ENCODE measurements at regions not wholly inside any gene's neighbourhood (a gene's known extent, or its start where the extent isn't known, plus 50 kb on each side); places are given as distances from the start of the nearest gene placed in this dataset.

DNA sequence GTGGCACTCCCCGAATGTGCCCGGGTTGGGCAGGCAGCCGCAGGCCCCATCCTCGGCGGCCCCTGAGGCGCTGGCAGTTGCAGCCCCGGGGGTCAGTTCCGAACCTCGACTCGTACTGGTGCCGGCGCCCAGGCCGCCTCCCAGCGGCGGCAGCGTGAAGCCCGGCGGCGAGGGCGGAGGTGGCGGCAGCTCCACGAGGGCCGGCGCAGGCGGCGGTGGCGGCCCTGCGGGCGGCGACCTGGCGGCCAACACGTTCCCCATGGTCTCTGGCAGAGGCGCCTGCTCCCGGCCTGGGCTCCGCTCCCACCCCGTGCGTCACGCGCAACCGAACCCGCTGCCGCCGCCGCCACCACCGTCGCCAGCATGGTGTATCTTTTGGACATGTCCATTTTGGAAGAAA, 196.3 kb downstream of the CCDC74A start:
- TF ChIP-seq, protein P1, sequence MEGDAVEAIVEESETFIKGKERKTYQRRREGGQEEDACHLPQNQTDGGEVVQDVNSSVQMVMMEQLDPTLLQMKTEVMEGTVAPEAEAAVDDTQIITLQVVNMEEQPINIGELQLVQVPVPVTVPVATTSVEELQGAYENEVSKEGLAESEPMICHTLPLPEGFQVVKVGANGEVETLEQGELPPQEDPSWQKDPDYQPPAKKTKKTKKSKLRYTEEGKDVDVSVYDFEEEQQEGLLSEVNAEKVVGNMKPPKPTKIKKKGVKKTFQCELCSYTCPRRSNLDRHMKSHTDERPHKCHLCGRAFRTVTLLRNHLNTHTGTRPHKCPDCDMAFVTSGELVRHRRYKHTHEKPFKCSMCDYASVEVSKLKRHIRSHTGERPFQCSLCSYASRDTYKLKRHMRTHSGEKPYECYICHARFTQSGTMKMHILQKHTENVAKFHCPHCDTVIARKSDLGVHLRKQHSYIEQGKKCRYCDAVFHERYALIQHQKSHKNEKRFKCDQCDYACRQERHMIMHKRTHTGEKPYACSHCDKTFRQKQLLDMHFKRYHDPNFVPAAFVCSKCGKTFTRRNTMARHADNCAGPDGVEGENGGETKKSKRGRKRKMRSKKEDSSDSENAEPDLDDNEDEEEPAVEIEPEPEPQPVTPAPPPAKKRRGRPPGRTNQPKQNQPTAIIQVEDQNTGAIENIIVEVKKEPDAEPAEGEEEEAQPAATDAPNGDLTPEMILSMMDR (IDR thresholded peaks at IDR 0.05): no peak
- TF ChIP-seq POLR2A (IDR thresholded peaks at IDR 0.05) (no peak), POLR2AphosphoS5 (IDR thresholded peaks at IDR 0.05) (no peak)

Measured in prostate gland (tissue), 2 donors.